OCI-LY1 (cell line): ENCODE measurements at regions not wholly inside any gene's neighbourhood (a gene's known extent, or its start where the extent isn't known, plus 50 kb on each side); places are given as distances from the start of the nearest gene placed in this dataset.

Source experiments
- EZH2 ChIP-seq: fragments of 200-600 bp; sonication (generic), shearing (Covaris generic); IDR thresholded peaks from 2 replicates; pipeline ENCODE4 v1.8.0; 2017; ENCODE audit warnings: borderline replicate concordance, mixed run types, mild to moderate bottlenecking, antibody characterized with exemption, low read length, moderate library complexity, mixed read lengths
- TF ChIP-seq, protein P1 (sequence below): fragments of 200-600 bp; sonication (generic), shearing (Covaris generic); IDR thresholded peaks from 2 replicates; pipeline ENCODE4 v1.5.1; 2017; ENCODE audit warnings: mild to moderate bottlenecking, antibody characterized with exemption, low read length, moderate library complexity, mixed read lengths

DNA sequence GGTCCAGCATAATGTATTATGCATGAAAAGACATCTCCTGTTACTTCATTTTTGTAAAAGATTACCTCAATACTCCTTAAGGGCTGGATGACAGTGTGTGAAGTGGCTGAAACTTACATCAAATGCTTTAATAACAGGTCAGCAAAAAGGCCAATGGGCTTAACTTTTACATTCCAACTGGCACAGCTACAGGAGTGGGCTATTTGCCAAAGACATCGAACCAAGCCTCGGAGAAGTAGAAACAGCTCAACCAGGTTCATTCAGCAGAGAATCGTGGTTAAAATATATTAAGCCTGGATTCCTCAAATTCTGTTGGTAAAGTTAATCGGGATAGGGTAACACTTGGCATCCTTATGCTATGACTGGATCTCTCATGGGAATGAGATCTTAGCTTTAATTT is 639.7 kb downstream of the TRIML1 start:
- TF ChIP-seq, protein P1, sequence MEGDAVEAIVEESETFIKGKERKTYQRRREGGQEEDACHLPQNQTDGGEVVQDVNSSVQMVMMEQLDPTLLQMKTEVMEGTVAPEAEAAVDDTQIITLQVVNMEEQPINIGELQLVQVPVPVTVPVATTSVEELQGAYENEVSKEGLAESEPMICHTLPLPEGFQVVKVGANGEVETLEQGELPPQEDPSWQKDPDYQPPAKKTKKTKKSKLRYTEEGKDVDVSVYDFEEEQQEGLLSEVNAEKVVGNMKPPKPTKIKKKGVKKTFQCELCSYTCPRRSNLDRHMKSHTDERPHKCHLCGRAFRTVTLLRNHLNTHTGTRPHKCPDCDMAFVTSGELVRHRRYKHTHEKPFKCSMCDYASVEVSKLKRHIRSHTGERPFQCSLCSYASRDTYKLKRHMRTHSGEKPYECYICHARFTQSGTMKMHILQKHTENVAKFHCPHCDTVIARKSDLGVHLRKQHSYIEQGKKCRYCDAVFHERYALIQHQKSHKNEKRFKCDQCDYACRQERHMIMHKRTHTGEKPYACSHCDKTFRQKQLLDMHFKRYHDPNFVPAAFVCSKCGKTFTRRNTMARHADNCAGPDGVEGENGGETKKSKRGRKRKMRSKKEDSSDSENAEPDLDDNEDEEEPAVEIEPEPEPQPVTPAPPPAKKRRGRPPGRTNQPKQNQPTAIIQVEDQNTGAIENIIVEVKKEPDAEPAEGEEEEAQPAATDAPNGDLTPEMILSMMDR: no peak
- TF ChIP-seq EZH2: no peak
